Karpas-422 (cell line): ENCODE measurements at regions not wholly inside any gene's neighbourhood (a gene's known extent, or its start where the extent isn't known, plus 50 kb on each side); places are given as distances from the start of the nearest gene placed in this dataset.
"Not testable (repeated sequence)": the region's sequence is repeated elsewhere in the genome, so short reads cannot be mapped to it uniquely, and the experiment has no call there.

Source experiments
- DNase-seq: peaks from one replicate; pipeline ENCODE4 v3.0.0-alpha.2; 2015
- H2AFZ ChIP-seq: fragments of 200-600 bp; sonication (generic); 2 replicates; pipeline ENCODE4 v1.6.1; 2014; ENCODE audit warnings: antibody characterized with exemption, low read length, mixed read lengths
- H3K27ac ChIP-seq: fragments of 200-600 bp; sonication (generic); 2 replicates; pipeline ENCODE4 v1.5.1; 2014; ENCODE audit warnings: mild to moderate bottlenecking, low read length, moderate library complexity
- H3K27me3 ChIP-seq: fragments of 200-600 bp; sonication (generic); 2 replicates; pipeline ENCODE4 v1.6.1; 2014; ENCODE audit warnings: low read length, mixed read lengths
- H3K36me3 ChIP-seq: fragments of 200-600 bp; sonication (generic); 2 replicates; pipeline ENCODE4 v1.6.1; 2014; ENCODE audit warnings: low read length, mixed read lengths; ENCODE audit not compliant: insufficient read depth
- H3K4me1 ChIP-seq: fragments of 200-600 bp; sonication (generic); 2 replicates; pipeline ENCODE4 v1.6.1; 2014; ENCODE audit warnings: mild to moderate bottlenecking, low read length, mixed read lengths
- H3K4me2 ChIP-seq: fragments of 200-600 bp; sonication (generic); 2 replicates; pipeline ENCODE4 v1.6.1; 2014; ENCODE audit warnings: low read length, low read depth, mild to moderate bottlenecking; ENCODE audit not compliant: poor library complexity, severe bottlenecking
- H3K4me3 ChIP-seq: fragments of 200-600 bp; sonication (generic); 2 replicates; pipeline ENCODE4 v1.5.1; 2014; ENCODE audit warnings: mild to moderate bottlenecking, antibody characterized with exemption, low read length, mixed read lengths
- H3K79me2 ChIP-seq: fragments of 200-600 bp; sonication (generic); 2 replicates; pipeline ENCODE4 v1.6.1; 2014; ENCODE audit warnings: mild to moderate bottlenecking, low read length, mixed read lengths
- H3K9ac ChIP-seq: fragments of 200-600 bp; sonication (generic); 2 replicates; pipeline ENCODE4 v1.6.0; 2014; ENCODE audit warnings: low read length
- H3K9me2 ChIP-seq: fragments of 200-600 bp; sonication (generic), shearing (Covaris generic); replicated peaks from 2 replicates; pipeline ENCODE4 v1.6.0; 2014; ENCODE audit warnings: mild to moderate bottlenecking, low read length, moderate library complexity; ENCODE audit not compliant: insufficient read depth
- H3K9me3 ChIP-seq: fragments of 300-700, 200-600 bp; sonication (generic); 2 replicates; pipeline ENCODE4 v1.6.1; 2014; ENCODE audit warnings: low read length, mixed read lengths
- H4K20me1 ChIP-seq: fragments of 200-600 bp; sonication (generic); 2 replicates; pipeline ENCODE4 v1.6.1; 2014; ENCODE audit warnings: mild to moderate bottlenecking, antibody characterized with exemption, low read length, low read depth; ENCODE audit not compliant: insufficient read depth

DNA sequence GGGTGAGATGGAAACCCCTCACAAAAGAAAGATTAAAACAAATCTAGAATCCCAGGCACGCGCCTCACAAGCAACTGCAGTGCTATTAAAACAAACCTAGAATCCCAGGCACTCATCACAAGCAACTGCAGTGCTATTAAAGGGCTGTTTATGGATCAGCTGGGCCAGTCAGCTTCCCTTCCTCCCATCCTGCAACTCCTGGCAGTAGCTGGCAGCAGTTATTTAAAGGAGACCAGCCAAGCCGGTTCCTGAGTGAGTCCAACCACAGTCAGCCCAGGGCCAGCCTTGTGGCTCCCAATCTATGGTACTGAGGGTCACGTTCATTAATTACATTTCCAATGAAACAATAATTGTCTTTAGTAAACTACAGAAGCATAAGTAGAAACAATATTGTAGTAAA, 1673.5 kb downstream of the SPATA31A7 start:
- H2AFZ ChIP-seq, H3K27ac ChIP-seq, DNase-seq, H3K9ac ChIP-seq, H3K4me3 ChIP-seq, H3K79me2 ChIP-seq, H3K4me2 ChIP-seq, H3K9me2 ChIP-seq, H4K20me1 ChIP-seq, H3K27me3 ChIP-seq, H3K36me3 ChIP-seq, H3K9me3 ChIP-seq, H3K4me1 ChIP-seq: not testable (repeated sequence)

DNA sequence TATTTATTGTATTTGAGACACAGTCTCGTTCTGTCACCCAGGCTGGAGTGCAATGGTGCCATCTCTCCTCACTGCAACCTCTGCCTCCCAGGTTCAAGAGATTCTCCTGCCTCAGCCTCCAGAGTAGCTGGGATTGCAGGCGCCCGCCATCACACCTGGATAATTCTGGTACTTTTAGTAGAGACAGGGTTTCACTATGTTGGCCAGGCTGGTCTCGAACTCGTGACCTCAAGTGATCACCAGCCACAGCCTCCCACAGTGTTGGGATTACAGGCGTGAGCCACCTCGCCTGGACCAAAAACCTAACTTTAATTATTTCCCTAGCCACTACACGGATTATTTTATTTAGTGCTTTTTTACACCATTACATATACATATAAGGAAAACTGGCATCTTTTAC, 1674.0 kb downstream of the SPATA31A7 start:
- H3K27ac ChIP-seq, H3K4me2 ChIP-seq, H3K27me3 ChIP-seq, H3K9me2 ChIP-seq, H3K79me2 ChIP-seq, H3K36me3 ChIP-seq, H3K9ac ChIP-seq, H3K4me1 ChIP-seq, DNase-seq, H3K9me3 ChIP-seq, H2AFZ ChIP-seq, H3K4me3 ChIP-seq, H4K20me1 ChIP-seq: not testable (repeated sequence)

GRCh38 chr9:62864481-62865469, 1674.9 kb downstream of the SPATA31A7 start:
- not testable (repeated sequence) for H3K4me2 ChIP-seq, H3K79me2 ChIP-seq, DNase-seq, H3K9ac ChIP-seq, H3K9me3 ChIP-seq, H3K4me1 ChIP-seq, H3K27ac ChIP-seq, H3K9me2 ChIP-seq, H2AFZ ChIP-seq, H3K36me3 ChIP-seq, H4K20me1 ChIP-seq, H3K4me3 ChIP-seq, H3K27me3 ChIP-seq

DNA sequence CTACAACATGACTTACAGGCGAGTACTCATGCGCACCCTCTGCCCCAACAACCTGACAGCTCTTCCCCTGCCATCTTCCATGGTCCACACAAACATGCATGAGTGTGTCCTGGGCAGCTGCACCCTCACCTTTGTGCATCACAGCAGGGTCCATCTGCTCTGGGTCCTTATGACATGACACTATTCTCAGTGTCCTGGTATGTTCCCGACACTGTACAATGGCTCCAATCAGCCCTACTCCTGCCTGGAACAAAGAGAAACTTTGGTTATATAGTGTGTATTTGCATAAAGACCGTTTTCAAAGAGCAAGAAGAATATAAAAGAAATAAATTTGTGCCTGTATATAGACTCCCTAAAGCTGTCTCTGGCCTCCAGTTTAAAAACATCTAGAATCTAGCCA, 1679.2 kb downstream of the SPATA31A7 start:
- not testable (repeated sequence) for H3K27me3 ChIP-seq, H3K27ac ChIP-seq, H3K9me3 ChIP-seq, H3K36me3 ChIP-seq, H2AFZ ChIP-seq, H3K9ac ChIP-seq, DNase-seq, H3K4me1 ChIP-seq, H3K4me3 ChIP-seq, H4K20me1 ChIP-seq, H3K79me2 ChIP-seq, H3K4me2 ChIP-seq, H3K9me2 ChIP-seq

- not testable (repeated sequence) for H3K36me3 ChIP-seq, H3K9ac ChIP-seq, H3K79me2 ChIP-seq, H3K9me3 ChIP-seq, H3K9me2 ChIP-seq, H3K27ac ChIP-seq, H4K20me1 ChIP-seq, DNase-seq, H3K4me3 ChIP-seq, H3K4me1 ChIP-seq, H3K27me3 ChIP-seq, H3K4me2 ChIP-seq
- H2AFZ ChIP-seq = 0 out of 2 replicates have a peak overlapping the region, but pooled peaks have one; percentile 15
These were observed 1681.9 kb downstream of the SPATA31A7 start for GRCh38 chr9:62871765-62872164.

DNA sequence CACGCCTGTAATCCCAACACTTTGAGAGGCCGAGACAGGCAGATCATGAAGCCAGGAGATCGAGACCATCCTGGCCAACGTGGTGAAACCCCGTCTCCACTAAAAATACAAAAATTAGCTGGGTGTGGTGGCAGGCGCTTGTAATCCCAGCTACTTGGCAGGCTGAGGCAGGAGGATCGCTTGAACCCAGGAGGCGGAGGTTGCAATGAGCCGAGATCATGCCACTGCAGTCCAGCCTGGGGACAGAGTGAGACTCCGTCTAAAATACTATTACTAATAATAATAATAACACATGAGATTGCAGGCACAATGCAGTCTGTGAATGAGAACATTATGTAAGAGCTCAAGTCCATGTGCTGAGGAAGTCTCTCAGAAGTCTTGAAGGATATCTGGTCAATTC, 1684.4 kb downstream of the SPATA31A7 start:
- H2AFZ ChIP-seq, H3K27ac ChIP-seq, H3K79me2 ChIP-seq: not testable (repeated sequence)

GRCh38 chr9:62874745-62875599, 1685.1 kb downstream of the SPATA31A7 start:
- not testable (repeated sequence) for H3K27me3 ChIP-seq, H3K9me2 ChIP-seq, H3K36me3 ChIP-seq, H3K79me2 ChIP-seq, H4K20me1 ChIP-seq, H3K27ac ChIP-seq, H3K4me3 ChIP-seq, H3K4me2 ChIP-seq, H2AFZ ChIP-seq, H3K4me1 ChIP-seq, H3K9me3 ChIP-seq, H3K9ac ChIP-seq, DNase-seq

More for the DNA sequence above, 1684.4 kb downstream of the SPATA31A7 start:
- not testable (repeated sequence) for H3K27me3 ChIP-seq, H3K9me2 ChIP-seq, H3K9ac ChIP-seq, H3K4me3 ChIP-seq, H3K4me1 ChIP-seq, H4K20me1 ChIP-seq, H3K4me2 ChIP-seq, H3K36me3 ChIP-seq, DNase-seq, H3K9me3 ChIP-seq

DNA sequence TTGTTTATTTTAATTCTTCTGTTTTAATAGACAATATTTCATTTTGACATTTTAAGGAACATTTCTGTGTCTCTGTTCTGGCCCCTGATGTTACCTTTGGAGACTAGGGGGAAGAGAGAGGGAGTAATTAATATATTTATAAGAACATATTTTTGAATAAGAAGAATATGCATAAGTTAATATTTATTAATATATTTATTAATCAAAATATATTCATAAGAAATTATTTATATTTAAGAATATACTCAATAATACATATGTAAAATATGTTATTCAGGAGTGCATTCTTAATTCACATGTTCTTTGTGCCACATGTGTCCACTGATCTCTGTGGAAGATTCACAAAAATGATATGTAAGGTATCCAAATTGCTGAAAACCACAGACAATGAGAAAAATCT, 1687.7 kb downstream of the SPATA31A7 start:
- H3K4me3 ChIP-seq, H3K9me3 ChIP-seq, H3K27me3 ChIP-seq, H3K4me2 ChIP-seq, H2AFZ ChIP-seq, H3K9ac ChIP-seq, H3K4me1 ChIP-seq, H3K9me2 ChIP-seq, H4K20me1 ChIP-seq, H3K27ac ChIP-seq, DNase-seq, H3K79me2 ChIP-seq, H3K36me3 ChIP-seq: not testable (repeated sequence)
